Keratinocyte (primary cell): ENCODE measurements at regions not wholly inside any gene's neighbourhood (a gene's known extent, or its start where the extent isn't known, plus 50 kb on each side); places are given as distances from the start of the nearest gene placed in this dataset.

ENCODE experiments used
- DNase-seq: peaks from one replicate; pipeline ENCODE4 v3.0.0-alpha.2; 2011; ENCODE audit warnings: low read depth, missing footprints, low spot score
- FAIRE-seq: peaks from 2 replicates; lab custom pipeline; 2011; peaks lifted over from hg19 to GRCh38; lab: Jason Lieb, UNC
- H2AFZ ChIP-seq: 2 replicates; pipeline ENCODE4 v1.6.0; 2012; ENCODE audit warnings: low read length, control low read depth, inconsistent platforms; ENCODE audit not compliant: control insufficient read depth
- H3K27ac ChIP-seq: 2 replicates; pipeline ENCODE4 v1.5.1; 2011; ENCODE audit warnings: low read length; ENCODE audit not compliant: control insufficient read depth, insufficient read depth
- H3K27me3 ChIP-seq: 3 replicates; pipeline ENCODE4 v1.6.0; 2011; ENCODE audit warnings: low read length; ENCODE audit not compliant: control insufficient read depth, insufficient read depth; ENCODE audit errors: extremely low read depth
- H3K36me3 ChIP-seq, 2 experiments: 2 replicates in 1 of 2; 3 replicates in 1 of 2; pipeline ENCODE4 v1.5.1; 2011; ENCODE audit warnings: low read length in 2 of 2, mild to moderate bottlenecking in 1 of 2; ENCODE audit not compliant: control insufficient read depth in 2 of 2, insufficient read depth in 2 of 2; ENCODE audit errors: extremely low read depth in 1 of 2
- H3K4me1 ChIP-seq: 3 replicates; pipeline ENCODE4 v1.5.1; 2011; ENCODE audit warnings: low read length; ENCODE audit not compliant: control insufficient read depth, insufficient read depth; ENCODE audit errors: extremely low read depth
- H3K4me2 ChIP-seq: 3 replicates; pipeline ENCODE4 v1.6.0; 2011; ENCODE audit warnings: low read depth, low read length; ENCODE audit not compliant: control insufficient read depth, insufficient read depth; ENCODE audit errors: extremely low read depth
- H3K4me3 ChIP-seq, 3 experiments: fragments of 200-600 bp in 1 of 3; sonication (generic) in 1 of 3; 2 replicates in 2 of 3; 3 replicates in 1 of 3; pipeline ENCODE4 v1.5.1; 2011 to 2016; ENCODE audit warnings: low read length in 3 of 3, mild to moderate bottlenecking in 3 of 3, control low read depth in 2 of 3, inconsistent platforms in 1 of 3, low read depth in 1 of 3, mixed read lengths in 1 of 3, mixed run types in 1 of 3, moderate library complexity in 1 of 3; ENCODE audit not compliant: control insufficient read depth in 2 of 3, insufficient read depth in 2 of 3; ENCODE audit errors: extremely low read depth in 1 of 3
- H3K79me2 ChIP-seq: 2 replicates; pipeline ENCODE4 v1.6.0; 2012; ENCODE audit warnings: low read length; ENCODE audit not compliant: control insufficient read depth, insufficient read depth
- H3K9ac ChIP-seq: 3 replicates; pipeline ENCODE4 v1.6.0; 2011; ENCODE audit warnings: low read length; ENCODE audit not compliant: control insufficient read depth, insufficient read depth; ENCODE audit errors: extremely low read depth
- H3K9me1 ChIP-seq: 3 replicates; pipeline ENCODE4 v1.6.0; 2011; ENCODE audit warnings: low read length; ENCODE audit not compliant: control insufficient read depth, insufficient read depth; ENCODE audit errors: extremely low read depth
- H3K9me3 ChIP-seq: 2 replicates; pipeline ENCODE4 v1.5.1; 2012; ENCODE audit warnings: low read depth, low read length; ENCODE audit not compliant: control insufficient read depth
- H4K20me1 ChIP-seq: 3 replicates; pipeline ENCODE4 v1.6.0; 2011; ENCODE audit warnings: low read length; ENCODE audit not compliant: control insufficient read depth, insufficient read depth; ENCODE audit errors: extremely low read depth
- EZH2 ChIP-seq: IDR thresholded peaks from one replicate; pipeline ENCODE4 v1.6.1; 2012; ENCODE audit warnings: inconsistent platforms, mild to moderate bottlenecking, low read length, moderate library complexity
- dilution Hi-C: fragments of 300-500 bp; cut with MboI; formaldehyde crosslinking; loops from one replicate; pipeline ENCODE4 v1.7.0; 2020; ENCODE audit warnings: low sequenced_read_pairs; ENCODE audit not compliant: extremely low pct_ligation_motif_present
- TF ChIP-seq, protein P1 (sequence below), 3 experiments: IDR thresholded peaks in 1 of 3; conservative IDR thresholded peaks in 1 of 3; optimal IDR thresholded peaks in 1 of 3; 2 replicates in 2 of 3; 3 replicates in 1 of 3; pipeline versions ENCODE3 to v1.5.1; 2011; ENCODE audit warnings: low read length in 3 of 3, mild to moderate bottlenecking in 3 of 3, moderate library complexity in 2 of 3, control low read depth in 1 of 3, inconsistent platforms in 1 of 3; ENCODE audit not compliant: insufficient read depth in 2 of 3; ENCODE audit errors: extremely low read depth in 1 of 3

DNA sequence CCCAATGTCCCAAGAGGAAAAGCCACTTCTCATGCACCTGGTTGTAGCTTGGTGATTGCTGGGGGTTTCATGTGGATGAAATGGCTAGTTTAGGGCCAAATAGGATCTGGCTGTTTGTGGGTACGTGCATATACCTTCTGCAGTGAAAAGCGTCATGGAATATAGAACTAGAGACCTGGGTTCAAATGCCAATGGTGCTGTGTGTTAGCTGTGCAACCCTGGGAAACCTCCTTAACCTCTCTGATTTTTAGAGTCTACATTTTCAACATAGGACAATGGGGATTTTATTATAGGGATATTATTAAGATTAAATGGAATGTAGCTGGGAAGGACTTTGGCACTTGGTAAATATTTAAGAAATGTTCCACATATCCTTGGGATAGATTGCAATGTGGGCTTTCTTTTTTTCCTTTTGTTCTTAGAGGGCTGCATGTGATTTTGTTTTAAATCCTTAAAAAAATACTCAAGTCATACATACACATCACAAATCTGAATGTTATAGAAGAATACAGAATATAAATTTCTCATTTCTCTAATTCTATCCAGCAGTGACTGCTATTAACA, 112.6 kb upstream of the E2F8 start:
- Histone ChIP-seq H3K79me2 (no peaks in the 10 kb centered on the region), H3K9me3 (no peaks in the 10 kb centered on the region), H3K36me3 (no peaks in the 10 kb centered on the region), H3K9me1 (no peaks in the 10 kb centered on the region), H3K9ac (no peak overlapping the region), H3K4me2 (no peak overlapping the region), H3K27me3 (peaks cover 55% of the 10 kb centered on the region), H2AFZ (no peak overlapping the region), H4K20me1 (no peaks in the 10 kb centered on the region), H3K27ac (no peak overlapping the region), H3K4me3 (no peak overlapping the region), H3K4me1 (no peaks in the 10 kb centered on the region)
- TF ChIP-seq, protein P1, sequence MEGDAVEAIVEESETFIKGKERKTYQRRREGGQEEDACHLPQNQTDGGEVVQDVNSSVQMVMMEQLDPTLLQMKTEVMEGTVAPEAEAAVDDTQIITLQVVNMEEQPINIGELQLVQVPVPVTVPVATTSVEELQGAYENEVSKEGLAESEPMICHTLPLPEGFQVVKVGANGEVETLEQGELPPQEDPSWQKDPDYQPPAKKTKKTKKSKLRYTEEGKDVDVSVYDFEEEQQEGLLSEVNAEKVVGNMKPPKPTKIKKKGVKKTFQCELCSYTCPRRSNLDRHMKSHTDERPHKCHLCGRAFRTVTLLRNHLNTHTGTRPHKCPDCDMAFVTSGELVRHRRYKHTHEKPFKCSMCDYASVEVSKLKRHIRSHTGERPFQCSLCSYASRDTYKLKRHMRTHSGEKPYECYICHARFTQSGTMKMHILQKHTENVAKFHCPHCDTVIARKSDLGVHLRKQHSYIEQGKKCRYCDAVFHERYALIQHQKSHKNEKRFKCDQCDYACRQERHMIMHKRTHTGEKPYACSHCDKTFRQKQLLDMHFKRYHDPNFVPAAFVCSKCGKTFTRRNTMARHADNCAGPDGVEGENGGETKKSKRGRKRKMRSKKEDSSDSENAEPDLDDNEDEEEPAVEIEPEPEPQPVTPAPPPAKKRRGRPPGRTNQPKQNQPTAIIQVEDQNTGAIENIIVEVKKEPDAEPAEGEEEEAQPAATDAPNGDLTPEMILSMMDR (optimal IDR thresholded peaks at IDR 0.05 in 1 of 3, IDR thresholded peaks at IDR 0.05 in 1 of 3, conservative IDR thresholded peaks at IDR 0.05 in 1 of 3; ENCODE audit: extremely low read depth in 1 of 3, insufficient read depth in 2 of 3, low read length in 3 of 3): no peak
- TF ChIP-seq EZH2: no peak
- dilution Hi-C loops: no loop called here
- DNase-seq (no peak), FAIRE-seq (no peak)

GRCh38 chr11:19352771-19353160, 112.0 kb upstream of the E2F8 start:
- dilution Hi-C loops: no loop called here
- H2AFZ ChIP-seq: no peak overlapping the region
- DNase-seq (no peak), FAIRE-seq (no peak)
- peaks cover 57% of the 10 kb centered on the region for H3K27me3 ChIP-seq
- no peaks in the 10 kb centered on the region for H3K4me1 ChIP-seq
- no peaks in the 10 kb centered on the region for H4K20me1 ChIP-seq
- H3K36me3 ChIP-seq: no peaks in the 10 kb centered on the region
- no peak overlapping the region for H3K4me2 ChIP-seq
- H3K9me3 ChIP-seq: no peaks in the 10 kb centered on the region
- H3K79me2 ChIP-seq: no peaks in the 10 kb centered on the region
- H3K4me3 ChIP-seq: no peak overlapping the region
- H3K27ac ChIP-seq: no peak overlapping the region
- no peak for TF ChIP-seq EZH2
- TF ChIP-seq, protein P1 (optimal IDR thresholded peaks at IDR 0.05 in 1 of 3, IDR thresholded peaks at IDR 0.05 in 1 of 3, conservative IDR thresholded peaks at IDR 0.05 in 1 of 3; ENCODE audit: extremely low read depth in 1 of 3, insufficient read depth in 2 of 3, low read length in 3 of 3): no peak
- no peaks in the 10 kb centered on the region for H3K9me1 ChIP-seq
- H3K9ac ChIP-seq: no peak overlapping the region
